HCT116 (cell line): ENCODE measurements at regions not wholly inside any gene's neighbourhood (a gene's known extent, or its start where the extent isn't known, plus 50 kb on each side); places are given as distances from the start of the nearest gene placed in this dataset.

Source experiments
- ATAC-seq: fragments of 200-7000 bp; cut with Tn5 transposase; 2 replicates; pipeline ENCODE4 v1.9.1; 2020; ENCODE audit warnings: mild to moderate bottlenecking, moderate library complexity
- BruUV-seq: library from RNA; stranded (reverse); fragments of 400-500 nt; replicated peaks from 2 replicates; lab custom pipeline; 2021; lab: Mats Ljungman, UMichigan
- CTCF ChIA-PET: fragments of 300-600 bp; sonication (Branson Sonifier 250); formaldehyde crosslinking; loops from one replicate; lab custom pipeline; 2021; ENCODE audit warnings: antibody characterized with exemption; lab: Charles Lee
- POLR2A ChIA-PET: fragments of 300-600, 350-600 bp; sonication (Branson Sonifier 250); formaldehyde crosslinking; loops from one replicate; lab custom pipeline; 2021; ENCODE audit warnings: antibody characterized with exemption; lab: Charles Lee
- RAD21 ChIA-PET, 2 experiments: fragments of 300-600 bp; sonication (Branson Sonifier 250); formaldehyde crosslinking; loops; one replicate each; lab custom pipeline; 2023; ENCODE audit warnings: low total read pairs in 2 of 2; ENCODE audit not compliant: uncharacterized antibody in 2 of 2, unreplicated experiment in 2 of 2, low non-redundant PET in 1 of 2; lab: Charles Lee
- DNase-seq: peaks from one replicate; pipeline ENCODE4 v3.0.0-alpha.2; 2010; ENCODE audit warnings: low read depth, low spot score
- H2AFZ ChIP-seq: fragments of 200-600 bp; shearing (Covaris generic), sonication (generic); 2 replicates; pipeline ENCODE4 v1.6.1; 2017; ENCODE audit warnings: low read depth, mixed run types, mixed read lengths, antibody characterized with exemption, low read length; ENCODE audit not compliant: poor library complexity, severe bottlenecking
- H3K27ac ChIP-seq: 2 replicates; pipeline ENCODE4 v1.5.1; 2012; ENCODE audit warnings: low read depth, low read length
- H3K27me3 ChIP-seq: fragments of 200-600 bp; sonication (generic); 2 replicates; pipeline ENCODE4 v1.6.1; 2016; ENCODE audit warnings: mixed run types, low read length, mixed read lengths; ENCODE audit not compliant: insufficient read depth
- H3K36me3 ChIP-seq, 2 experiments: fragments of 200-500 bp in 1 of 2; fragments of 200-600 bp in 1 of 2; sonication (Bioruptor generic) in 1 of 2; sonication (generic) in 1 of 2; 2 replicates each; pipeline versions ENCODE4 v1.5.1 to v1.6.1; 2014 to 2016; ENCODE audit warnings: low read length in 2 of 2, inconsistent platforms in 1 of 2, mixed read lengths in 1 of 2, mixed run types in 1 of 2; ENCODE audit not compliant: insufficient read depth in 2 of 2, control insufficient read depth in 1 of 2
- H3K4me1 ChIP-seq, 2 experiments: fragments of 200-600 bp in 1 of 2; sonication (generic) in 1 of 2; 2 replicates each; pipeline versions ENCODE4 v1.5.1 to v1.6.1; 2012 to 2017; ENCODE audit warnings: low read length in 2 of 2, inconsistent platforms in 1 of 2, mild to moderate bottlenecking in 1 of 2, mixed read lengths in 1 of 2, mixed run types in 1 of 2, moderate library complexity in 1 of 2; ENCODE audit not compliant: insufficient read depth in 2 of 2, control insufficient read depth in 1 of 2
- H3K4me2 ChIP-seq: fragments of 200-600 bp; sonication (generic); 2 replicates; pipeline ENCODE4 v1.6.1; 2017; ENCODE audit warnings: mixed run types, low read length, mixed read lengths
- H3K4me3 ChIP-seq, 2 experiments: fragments of 200-600 bp in 1 of 2; sonication (generic) in 1 of 2; replicated peaks in 1 of 2; 2 replicates each; pipeline ENCODE4 v1.5.1; 2011 to 2016; ENCODE audit warnings: low read length in 2 of 2, control low read depth in 1 of 2, low read depth in 1 of 2, mild to moderate bottlenecking in 1 of 2, mixed read lengths in 1 of 2, mixed run types in 1 of 2
- H3K79me2 ChIP-seq: fragments of 200-600 bp; sonication (generic); 2 replicates; pipeline ENCODE4 v1.6.1; 2017; ENCODE audit warnings: mild to moderate bottlenecking, mixed run types, low read length, moderate library complexity, mixed read lengths; ENCODE audit not compliant: insufficient read depth
- H3K9ac ChIP-seq: fragments of 200-600 bp; sonication (generic); 2 replicates; pipeline ENCODE4 v1.6.1; 2016; ENCODE audit warnings: low read length, mixed read lengths
- H3K9me2 ChIP-seq: fragments of 200-600 bp; sonication (generic), shearing (Covaris generic); 2 replicates; pipeline ENCODE4 v1.6.1; 2017; ENCODE audit warnings: mixed run types, mild to moderate bottlenecking, moderate library complexity; ENCODE audit not compliant: insufficient read depth
- H3K9me3 ChIP-seq, 2 experiments: fragments of 200-500 bp in 1 of 2; fragments of 200-600 bp in 1 of 2; sonication (Bioruptor generic) in 1 of 2; sonication (generic) in 1 of 2; 2 replicates each; pipeline ENCODE4 v1.6.1; 2014 to 2017; ENCODE audit warnings: low read length in 2 of 2, mixed read lengths in 2 of 2, inconsistent platforms in 1 of 2, low read depth in 1 of 2, mild to moderate bottlenecking in 1 of 2, mixed run types in 1 of 2, moderate library complexity in 1 of 2; ENCODE audit not compliant: control insufficient read depth in 1 of 2, insufficient read depth in 1 of 2
- H4K20me1 ChIP-seq: fragments of 200-600 bp; sonication (generic), shearing (Covaris generic); 2 replicates; pipeline ENCODE4 v1.6.1; 2017; ENCODE audit warnings: mixed run types, mild to moderate bottlenecking, moderate library complexity; ENCODE audit not compliant: insufficient read depth
- CEBPB ChIP-seq: IDR thresholded peaks from 2 replicates; pipeline ENCODE4 v1.6.1; 2012; ENCODE audit warnings: low read depth
- CTCF ChIP-seq, 3 experiments: fragments of 200-600 bp in 1 of 3; sonication (generic) in 1 of 3; IDR thresholded peaks in 2 of 3; conservative IDR thresholded peaks in 1 of 3; 2 replicates each; pipeline ENCODE4 v1.5.1; 2012 to 2017; ENCODE audit warnings: low read depth in 2 of 3, low read length in 2 of 3, antibody characterized with exemption in 1 of 3, borderline replicate concordance in 1 of 3, control low read depth in 1 of 3, mild to moderate bottlenecking in 1 of 3, mixed read lengths in 1 of 3, mixed run types in 1 of 3, moderate library complexity in 1 of 3; ENCODE audit not compliant: insufficient read depth in 1 of 3
- ELF1 ChIP-seq: IDR thresholded peaks from 2 replicates; pipeline ENCODE4 v1.6.1; 2012; ENCODE audit warnings: low read depth, borderline replicate concordance
- FOSL1 ChIP-seq: IDR thresholded peaks from 2 replicates; pipeline ENCODE4 v1.6.1; 2012; ENCODE audit warnings: low read depth
- JUND ChIP-seq: IDR thresholded peaks from 2 replicates; pipeline ENCODE4 v1.6.1; 2012
- MAX ChIP-seq: IDR thresholded peaks from 2 replicates; pipeline ENCODE4 v1.6.1; 2012
- POLR2A ChIP-seq: IDR thresholded peaks from 2 replicates; pipeline ENCODE4 v1.7.0; 2011; ENCODE audit warnings: borderline replicate concordance; ENCODE audit not compliant: insufficient read depth, insufficient read length; ENCODE audit errors: extremely low read depth
- RAD21 ChIP-seq: IDR thresholded peaks from 2 replicates; pipeline ENCODE4 v1.6.1; 2012; ENCODE audit warnings: low read depth, mild to moderate bottlenecking
- REST ChIP-seq: IDR thresholded peaks from 2 replicates; pipeline ENCODE4 v1.6.1; 2012; ENCODE audit warnings: low read depth
- TCF7L2 ChIP-seq: IDR thresholded peaks from 2 replicates; pipeline ENCODE4 v1.7.0; 2011; ENCODE audit warnings: borderline replicate concordance, inconsistent platforms; ENCODE audit not compliant: insufficient read depth, insufficient read length; ENCODE audit errors: extremely low read depth
- intact Hi-C: fragments of 100-400 bp; cut with micrococcal nuclease; formaldehyde crosslinking; loops from 2 replicates; pipeline ENCODE4 v1.10.0; 2022

DNA sequence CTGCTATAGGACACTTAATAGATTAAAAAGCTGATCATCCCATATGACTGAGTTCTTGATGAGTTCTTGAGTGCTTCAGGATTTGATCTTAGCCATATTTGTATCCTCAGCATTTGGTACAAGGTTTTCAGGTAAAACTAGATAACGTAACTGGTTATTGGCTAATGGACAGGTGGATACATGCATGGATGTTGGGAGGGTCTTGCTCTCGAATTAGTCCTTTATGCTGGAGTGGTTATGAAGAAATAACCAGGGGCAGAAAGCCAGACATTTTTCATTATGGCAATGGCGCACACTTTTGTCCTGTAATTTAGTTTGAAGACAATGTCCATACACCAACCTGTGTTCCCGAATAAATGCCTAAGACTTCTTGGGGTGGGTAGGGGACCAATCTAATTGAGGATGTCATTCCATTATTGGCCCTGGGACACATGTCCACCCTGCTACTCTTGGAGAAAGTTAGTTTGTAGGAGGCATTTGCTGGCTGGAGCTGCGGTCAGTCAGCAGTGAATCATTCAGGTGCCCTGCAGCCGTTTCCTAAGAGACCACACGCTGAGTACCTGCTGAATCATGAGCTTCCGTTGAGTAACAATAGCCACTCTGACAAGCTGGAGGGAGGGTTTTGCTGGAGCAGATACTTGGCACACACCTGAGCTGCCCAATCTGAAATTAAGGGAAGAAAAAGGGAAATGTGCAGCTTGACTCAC, 194.4 kb downstream of the FOXA2 start (continued):
- TF ChIP-seq REST: no peak

GRCh38 chr20:22387452-22387851, 196.9 kb downstream of the FOXA2 start:
- Histone ChIP-seq H3K9me3 (no peaks in the 10 kb centered on the region), H3K4me3 (no peak overlapping the region), H3K4me2 (0 out of 2 replicates have a peak overlapping the region, but pooled peaks have one; percentile 14), H3K9me2 (no peaks in the 10 kb centered on the region), H2AFZ (peak overlapping the region; percentile 75), H3K27me3 (no peaks in the 10 kb centered on the region), H3K27ac (no peak overlapping the region), H3K79me2 (no peaks in the 10 kb centered on the region), H4K20me1 (no peaks in the 10 kb centered on the region), H3K9ac (no peak overlapping the region), H3K36me3 (no peaks in the 10 kb centered on the region), H3K4me1 (peaks cover 21 to 41% of the 10 kb centered on the region in 2 experiments)
- no peak for DNase-seq
- no TSS peak for BruUV-seq
- ChIA-PET CTCF (interaction anchor here (1.0 kb wide), 1 partner anchor 66 kb away, joined by 3 read pairs; no protein-coding TSS in a partner anchor), POLR2A (interaction anchor here (0.7 kb wide), 1 partner anchor 11 kb away, joined by 3 read pairs; no protein-coding TSS in a partner anchor), RAD21 (no interaction called here)
- no peak for ATAC-seq
- TF ChIP-seq CEBPB (no peak), MAX (no peak), TCF7L2 (no peak), RAD21 (no peak), JUND (no peak), CTCF (IDR thresholded peaks at IDR 0.05 in 2 of 3, conservative IDR thresholded peaks at IDR 0.05 in 1 of 3; ENCODE audit: borderline replicate concordance in 1 of 3, insufficient read depth in 1 of 3, low read depth in 2 of 3, low read length in 2 of 3) (no peak), POLR2A (no peak), FOSL1 (no peak), ELF1 (no peak)
- intact Hi-C loops: no loop called here
